ENCODE measurements at regions not wholly inside any gene's neighbourhood (a gene's known extent, or its start where the extent isn't known, plus 50 kb on each side); places are given as distances from the start of the nearest gene placed in this dataset.

- no peaks in the 10 kb centered on the region for H3K9me3 Mint-ChIP-seq
- H3K4me1 Mint-ChIP-seq: no peaks in the 10 kb centered on the region
- no peak for TF ChIP-seq CTCF (IDR thresholded peaks at IDR 0.05; ENCODE audit: unreplicated experiment in 3 of 3)
- H3K27ac Mint-ChIP-seq: no peak overlapping the region
- H3K27me3 Mint-ChIP-seq (ENCODE audit: low read depth): no peaks in the 10 kb centered on the region
- no peak overlapping the region for H3K4me3 Mint-ChIP-seq
- no peaks in the 10 kb centered on the region for H3K36me3 Mint-ChIP-seq (ENCODE audit: low read depth)
Observed at GRCh38 chr13:107006661-107007060, 438.7 kb upstream of the ARGLU1 start.

GRCh38 chr13:107005577-107005976 lies 437.6 kb upstream of the ARGLU1 start:
- no peaks in the 10 kb centered on the region for H3K4me1 Mint-ChIP-seq
- no peak overlapping the region for H3K27ac Mint-ChIP-seq
- no peak for TF ChIP-seq CTCF (IDR thresholded peaks at IDR 0.05; ENCODE audit: unreplicated experiment in 3 of 3)
- no peaks in the 10 kb centered on the region for H3K27me3 Mint-ChIP-seq (ENCODE audit: low read depth)
- no peak overlapping the region for H3K4me3 Mint-ChIP-seq
- no peaks in the 10 kb centered on the region for H3K9me3 Mint-ChIP-seq
- no peaks in the 10 kb centered on the region for H3K36me3 Mint-ChIP-seq (ENCODE audit: low read depth)

- Mint-ChIP-seq H3K36me3 (ENCODE audit: low read depth) (no peaks in the 10 kb centered on the region), H3K27me3 (ENCODE audit: low read depth) (no peaks in the 10 kb centered on the region), H3K9me3 (no peaks in the 10 kb centered on the region), H3K4me3 (no peak overlapping the region), H3K27ac (no peak overlapping the region), H3K4me1 (no peaks in the 10 kb centered on the region)
- no peak for TF ChIP-seq CTCF (IDR thresholded peaks at IDR 0.05; ENCODE audit: unreplicated experiment in 3 of 3)
Observed at GRCh38 chr13:107003911-107004310, 436.0 kb upstream of the ARGLU1 start.

GRCh38 chr13:106998664-106999063 lies 430.7 kb upstream of the ARGLU1 start:
- Mint-ChIP-seq H3K36me3 (ENCODE audit: low read depth) (no peaks in the 10 kb centered on the region), H3K9me3 (no peaks in the 10 kb centered on the region), H3K27ac (no peak overlapping the region), H3K4me1 (no peaks in the 10 kb centered on the region), H3K27me3 (ENCODE audit: low read depth) (no peaks in the 10 kb centered on the region), H3K4me3 (no peak overlapping the region)
- no peak for TF ChIP-seq CTCF (IDR thresholded peaks at IDR 0.05; ENCODE audit: unreplicated experiment in 3 of 3)

GRCh38 chr13:106997696-106998095 lies 429.8 kb upstream of the ARGLU1 start:
- TF ChIP-seq CTCF (IDR thresholded peaks at IDR 0.05; ENCODE audit: unreplicated experiment in 3 of 3): no peak
- Mint-ChIP-seq H3K4me3 (no peak overlapping the region), H3K9me3 (no peaks in the 10 kb centered on the region), H3K27ac (no peak overlapping the region), H3K4me1 (no peaks in the 10 kb centered on the region), H3K27me3 (ENCODE audit: low read depth) (no peaks in the 10 kb centered on the region), H3K36me3 (ENCODE audit: low read depth) (no peaks in the 10 kb centered on the region)

GRCh38 chr13:106996867-106997618 lies 429.1 kb upstream of the ARGLU1 start:
- no peaks in the 10 kb centered on the region for H3K27me3 Mint-ChIP-seq (ENCODE audit: low read depth)
- no peaks in the 10 kb centered on the region for H3K4me1 Mint-ChIP-seq
- TF ChIP-seq CTCF (IDR thresholded peaks at IDR 0.05; ENCODE audit: unreplicated experiment in 3 of 3): no peak
- no peaks in the 10 kb centered on the region for H3K36me3 Mint-ChIP-seq (ENCODE audit: low read depth)
- no peak overlapping the region for H3K4me3 Mint-ChIP-seq
- no peak overlapping the region for H3K27ac Mint-ChIP-seq
- no peaks in the 10 kb centered on the region for H3K9me3 Mint-ChIP-seq
